ENCODE measurements at regions not wholly inside any gene's neighbourhood (a gene's known extent, or its start where the extent isn't known, plus 50 kb on each side); places are given as distances from the start of the nearest gene placed in this dataset.

DNA sequence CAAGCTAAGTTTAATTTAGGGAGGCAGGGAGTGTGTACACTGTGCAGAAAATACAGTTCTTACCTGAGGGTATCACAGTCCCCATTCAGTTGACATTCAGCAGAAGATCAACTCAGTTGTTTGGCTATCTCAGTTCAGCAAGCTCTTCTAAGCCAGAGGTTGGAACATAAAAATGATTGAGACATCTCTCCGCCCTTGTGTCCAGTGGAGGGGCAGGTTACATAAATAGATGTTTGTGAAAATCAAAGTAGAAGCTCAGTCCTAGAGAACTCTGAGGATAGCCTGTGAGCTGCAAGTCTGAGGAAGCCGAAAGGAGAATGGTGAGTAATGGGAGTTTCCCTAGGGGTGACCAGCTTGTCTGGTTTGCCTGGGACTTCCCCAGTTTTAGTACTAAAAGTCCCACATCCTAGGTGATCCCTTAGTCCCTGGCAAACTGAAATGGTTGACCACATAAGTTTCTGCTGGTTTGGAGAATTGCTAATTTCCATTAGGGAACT, 251.4 kb upstream of the ATP2B1 start:
- 0 out of 2 replicates have a peak, but pooled peaks have one; percentile 34 for TF ChIP-seq POLR2AphosphoS5 (IDR thresholded peaks at IDR 0.05; ENCODE audit: low read depth, low read length)
- peak; percentile 17; the same call in 1 of the 2 replicates for TF ChIP-seq TAF1 (IDR thresholded peaks at IDR 0.05; ENCODE audit: borderline replicate concordance, low read depth, low read length)
- TF ChIP-seq POLR2A (IDR thresholded peaks at IDR 0.05; ENCODE audit: low read depth, low read length): peak; percentile 55
